Esophagus squamous epithelium (tissue), 4 donors: ENCODE measurements at regions not wholly inside any gene's neighbourhood (a gene's known extent, or its start where the extent isn't known, plus 50 kb on each side); places are given as distances from the start of the nearest gene placed in this dataset.

ENCODE experiments used
- POLR2A ChIP-seq, 4 donors: fragments of 450-650 bp; IDR thresholded peaks; one replicate each; pipeline ENCODE4 v1.6.1; 2017; ENCODE audit warnings: antibody characterized with exemption in 4 of 4, mild to moderate bottlenecking in 4 of 4, moderate library complexity in 3 of 4
- TF ChIP-seq, protein P1 (sequence below), 6 experiments: fragments of 450-650 bp in 4 of 6; fragments of 200-600 bp in 2 of 6; sonication (generic) in 2 of 6; IDR thresholded peaks; one replicate each; pipeline ENCODE4 v1.5.1; 2016 to 2019; ENCODE audit warnings: antibody characterized with exemption in 6 of 6, mild to moderate bottlenecking in 4 of 6, moderate library complexity in 4 of 6

DNA sequence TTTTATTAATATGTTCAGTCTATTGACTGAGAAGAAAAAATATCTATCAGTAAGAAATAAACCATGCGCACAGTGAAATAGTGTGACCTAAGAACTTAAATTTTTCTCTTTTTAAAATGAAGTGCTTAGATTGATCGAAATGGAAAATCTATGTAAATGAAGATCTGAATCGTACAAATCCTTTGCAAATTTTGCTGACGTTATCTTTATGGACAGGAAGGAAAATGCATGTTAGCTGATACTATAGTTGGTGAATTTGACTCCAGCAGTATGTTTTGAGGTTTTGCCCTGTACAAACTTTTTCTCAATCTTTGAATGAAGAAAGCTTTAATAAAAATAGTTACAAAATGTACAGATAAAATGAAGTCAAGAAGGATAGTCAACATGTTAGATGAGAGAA is 82.9 kb downstream of the NRN1 start:
- no peak for TF ChIP-seq POLR2A (IDR thresholded peaks at IDR 0.05)
- TF ChIP-seq, protein P1, sequence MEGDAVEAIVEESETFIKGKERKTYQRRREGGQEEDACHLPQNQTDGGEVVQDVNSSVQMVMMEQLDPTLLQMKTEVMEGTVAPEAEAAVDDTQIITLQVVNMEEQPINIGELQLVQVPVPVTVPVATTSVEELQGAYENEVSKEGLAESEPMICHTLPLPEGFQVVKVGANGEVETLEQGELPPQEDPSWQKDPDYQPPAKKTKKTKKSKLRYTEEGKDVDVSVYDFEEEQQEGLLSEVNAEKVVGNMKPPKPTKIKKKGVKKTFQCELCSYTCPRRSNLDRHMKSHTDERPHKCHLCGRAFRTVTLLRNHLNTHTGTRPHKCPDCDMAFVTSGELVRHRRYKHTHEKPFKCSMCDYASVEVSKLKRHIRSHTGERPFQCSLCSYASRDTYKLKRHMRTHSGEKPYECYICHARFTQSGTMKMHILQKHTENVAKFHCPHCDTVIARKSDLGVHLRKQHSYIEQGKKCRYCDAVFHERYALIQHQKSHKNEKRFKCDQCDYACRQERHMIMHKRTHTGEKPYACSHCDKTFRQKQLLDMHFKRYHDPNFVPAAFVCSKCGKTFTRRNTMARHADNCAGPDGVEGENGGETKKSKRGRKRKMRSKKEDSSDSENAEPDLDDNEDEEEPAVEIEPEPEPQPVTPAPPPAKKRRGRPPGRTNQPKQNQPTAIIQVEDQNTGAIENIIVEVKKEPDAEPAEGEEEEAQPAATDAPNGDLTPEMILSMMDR (IDR thresholded peaks at IDR 0.05) = no peak
